Esophagus squamous epithelium (tissue), 4 donors: ENCODE measurements at regions not wholly inside any gene's neighbourhood (a gene's known extent, or its start where the extent isn't known, plus 50 kb on each side); places are given as distances from the start of the nearest gene placed in this dataset.

Experiments used
- CTCF ChIP-seq, 6 experiments: fragments of 450-650 bp in 4 of 6; fragments of 200-600 bp in 2 of 6; sonication (generic) in 2 of 6; IDR thresholded peaks; one replicate each; pipeline ENCODE4 v1.5.1; 2016 to 2019; ENCODE audit warnings: antibody characterized with exemption in 6 of 6, mild to moderate bottlenecking in 4 of 6, moderate library complexity in 4 of 6
- POLR2A ChIP-seq, 4 donors: fragments of 450-650 bp; IDR thresholded peaks; one replicate each; pipeline ENCODE4 v1.6.1; 2017; ENCODE audit warnings: antibody characterized with exemption in 4 of 4, mild to moderate bottlenecking in 4 of 4, moderate library complexity in 3 of 4

- TF ChIP-seq CTCF (IDR thresholded peaks at IDR 0.05) (no peak), POLR2A (IDR thresholded peaks at IDR 0.05) (no peak)
These were observed 77.9 kb upstream of the B3GAT2 start for GRCh38 chr6:71034563-71035345.
